H9 (cell line): ENCODE measurements at regions not wholly inside any gene's neighbourhood (a gene's known extent, or its start where the extent isn't known, plus 50 kb on each side); places are given as distances from the start of the nearest gene placed in this dataset.
A peak's percentile ranks its signal among the peaks of the same experiment; 100 is the strongest.

Experiments
- DNase-seq: peaks from one replicate; pipeline ENCODE4 v3.0.0-alpha.2; 2017
- H2AFZ ChIP-seq: one replicate; pipeline ENCODE4 v1.6.1; 2013; ENCODE audit warnings: mild to moderate bottlenecking, low read length, control low read depth, moderate library complexity
- H2AK5ac ChIP-seq: 2 replicates; pipeline ENCODE4 v1.6.1; 2013; ENCODE audit warnings: low read length, control low read depth, mixed read lengths; ENCODE audit not compliant: insufficient read length
- H2BK120ac ChIP-seq: one replicate; pipeline ENCODE4 v1.6.1; 2013; ENCODE audit warnings: low read depth, mild to moderate bottlenecking, low read length, control low read depth, inconsistent platforms; ENCODE audit not compliant: poor library complexity, severe bottlenecking
- H2BK12ac ChIP-seq: 2 replicates; pipeline ENCODE4 v1.6.1; 2013; ENCODE audit warnings: low read length, control low read depth, mixed read lengths, low read depth; ENCODE audit not compliant: insufficient read length
- H2BK15ac ChIP-seq: 2 replicates; pipeline ENCODE4 v1.6.1; 2013; ENCODE audit warnings: low read depth, low read length, control low read depth
- H2BK20ac ChIP-seq: one replicate; pipeline ENCODE4 v1.6.1; 2013; ENCODE audit warnings: low read depth, mild to moderate bottlenecking, low read length, control low read depth, inconsistent platforms; ENCODE audit not compliant: poor library complexity, severe bottlenecking
- H2BK5ac ChIP-seq: 2 replicates; pipeline ENCODE4 v1.6.1; 2013; ENCODE audit warnings: low read length, control low read depth, mixed read lengths; ENCODE audit not compliant: insufficient read length
- H3K14ac ChIP-seq: 2 replicates; pipeline ENCODE4 v1.6.1; 2013; ENCODE audit warnings: low read length, control low read depth; ENCODE audit not compliant: insufficient read depth
- H3K18ac ChIP-seq: 2 replicates; pipeline ENCODE4 v1.6.1; 2013; ENCODE audit warnings: low read depth, mild to moderate bottlenecking, mixed read lengths, low read length, control low read depth; ENCODE audit not compliant: insufficient read length
- H3K23ac ChIP-seq: 2 replicates; pipeline ENCODE4 v1.6.1; 2013; ENCODE audit warnings: low read length, control low read depth, mixed read lengths, low read depth; ENCODE audit not compliant: insufficient read length
- H3K23me2 ChIP-seq: 2 replicates; pipeline ENCODE4 v1.6.1; 2013; ENCODE audit warnings: low read depth, mild to moderate bottlenecking, mixed read lengths, low read length, control low read depth; ENCODE audit not compliant: insufficient read length, poor library complexity, severe bottlenecking
- H3K27ac ChIP-seq: 2 replicates; pipeline ENCODE4 v1.5.1; 2013; ENCODE audit warnings: low read length, control low read depth, mixed read lengths, low read depth; ENCODE audit not compliant: insufficient read length
- H3K27me3 ChIP-seq: 2 replicates; pipeline ENCODE4 v1.6.1; 2013; ENCODE audit warnings: low read length, control low read depth, inconsistent platforms; ENCODE audit not compliant: insufficient read depth
- H3K4ac ChIP-seq: 2 replicates; pipeline ENCODE4 v1.6.1; 2013; ENCODE audit warnings: low read depth, mild to moderate bottlenecking, control low read depth, inconsistent platforms, low read length, moderate library complexity
- H3K4me1 ChIP-seq: 2 replicates; pipeline ENCODE4 v1.6.1; 2013; ENCODE audit warnings: low read length, control low read depth, inconsistent platforms; ENCODE audit not compliant: insufficient read depth
- H3K4me2 ChIP-seq: 2 replicates; pipeline ENCODE4 v1.6.1; 2013; ENCODE audit warnings: low read length, control low read depth, mixed read lengths; ENCODE audit not compliant: insufficient read length, insufficient read depth
- H3K56ac ChIP-seq: 2 replicates; pipeline ENCODE4 v1.6.1; 2013; ENCODE audit warnings: low read depth, mild to moderate bottlenecking, mixed read lengths, low read length, control low read depth; ENCODE audit not compliant: insufficient read length
- H3K79me1 ChIP-seq: 2 replicates; pipeline ENCODE4 v1.6.1; 2013; ENCODE audit warnings: low read depth, mild to moderate bottlenecking, moderate library complexity, low read length, control low read depth, inconsistent platforms; ENCODE audit not compliant: insufficient read depth, poor library complexity, severe bottlenecking
- H3K79me2 ChIP-seq: 2 replicates; pipeline ENCODE4 v1.6.1; 2013; ENCODE audit warnings: low read length, control low read depth, inconsistent platforms; ENCODE audit not compliant: insufficient read depth
- H3K9ac ChIP-seq: 2 replicates; pipeline ENCODE4 v1.6.1; 2013; ENCODE audit warnings: low read length, control low read depth, mixed read lengths; ENCODE audit not compliant: insufficient read length; ENCODE audit errors: extremely low read depth
- H3K9me3 ChIP-seq: one replicate; pipeline ENCODE4 v1.6.1; 2013; ENCODE audit warnings: low read depth, low read length, inconsistent platforms; ENCODE audit not compliant: control insufficient read depth
- H3T11ph ChIP-seq: one replicate; pipeline ENCODE4 v1.6.1; 2013; ENCODE audit warnings: mild to moderate bottlenecking, low read length, control low read depth, inconsistent platforms
- H4K20me1 ChIP-seq: one replicate; pipeline ENCODE4 v1.6.1; 2013; ENCODE audit not compliant: control insufficient read depth, insufficient read length, insufficient read depth
- H4K5ac ChIP-seq: 2 replicates; pipeline ENCODE4 v1.6.1; 2013; ENCODE audit warnings: low read depth, mild to moderate bottlenecking, mixed read lengths, low read length, control low read depth; ENCODE audit not compliant: insufficient read length
- H4K8ac ChIP-seq: replicated peaks from 2 replicates; pipeline ENCODE4 v1.6.1; 2013; ENCODE audit warnings: low read length, control low read depth, mixed read lengths, low read depth; ENCODE audit not compliant: insufficient read length
- H4K91ac ChIP-seq: 2 replicates; pipeline ENCODE4 v1.6.1; 2013; ENCODE audit warnings: low read depth, mild to moderate bottlenecking, moderate library complexity, mixed read lengths, low read length, control low read depth; ENCODE audit not compliant: insufficient read length
- H3K27ac Mint-ChIP-seq, 3 experiments: 2 replicates in 2 of 3; 3 replicates in 1 of 3; pipeline ENCODE4 v1.8.0; 2020 to 2021; ENCODE audit warnings: mixed read lengths in 3 of 3, mild to moderate bottlenecking in 1 of 3, moderate library complexity in 1 of 3
- H3K27me3 Mint-ChIP-seq: 2 replicates; pipeline ENCODE4 v1.8.0; 2021; ENCODE audit warnings: low read depth, mild to moderate bottlenecking, moderate library complexity, mixed read lengths
- H3K36me3 Mint-ChIP-seq, 3 experiments: 2 replicates in 2 of 3; 3 replicates in 1 of 3; pipeline ENCODE4 v1.8.0; 2020 to 2021; ENCODE audit warnings: low read depth in 3 of 3, mixed read lengths in 3 of 3; ENCODE audit not compliant: insufficient read depth in 1 of 3
- H3K4me1 Mint-ChIP-seq, 2 experiments: 2 replicates each; pipeline ENCODE4 v1.8.0; 2020; ENCODE audit warnings: mixed read lengths in 2 of 2
- H3K4me3 Mint-ChIP-seq, 2 experiments: 2 replicates in 1 of 2; 3 replicates in 1 of 2; pipeline ENCODE4 v1.8.0; 2020 to 2021; ENCODE audit warnings: mild to moderate bottlenecking in 2 of 2, mixed read lengths in 2 of 2, moderate library complexity in 1 of 2
- H3K9me3 Mint-ChIP-seq, 2 experiments: 2 replicates in 1 of 2; 3 replicates in 1 of 2; pipeline ENCODE4 v1.8.0; 2020; ENCODE audit warnings: mild to moderate bottlenecking in 2 of 2, mixed read lengths in 2 of 2, moderate library complexity in 1 of 2
- CTCF ChIP-seq: fragments of 200-600 bp; sonication (generic); conservative IDR thresholded peaks from 3 replicates; pipeline ENCODE4 v1.8.0; 2021; ENCODE audit warnings: antibody characterized with exemption, mild to moderate bottlenecking
- WGBS: extraction: QIAGEN DNeasy Blood & Tissue Kit; methylation state at CpG from one replicate; pipeline ENCODE4 v1.1.7; 2013; ENCODE audit warnings: missing lambda C conversion rate, low lambda C conversion rate, mixed read lengths; ENCODE audit not compliant: insufficient read length; ENCODE audit errors: extremely low coverage; 5-methylcytosine and 5-hydroxymethylcytosine counted together

- Mint-ChIP-seq H3K4me1 (peaks cover 0 to 2% of the 10 kb centered on the region in 2 experiments; a peak in 2 of 4 replicates), H3K27me3 (no peaks in the 10 kb centered on the region), H3K27ac (no peak overlapping the region), H3K36me3 (no peaks in the 10 kb centered on the region), H3K9me3 (no peaks in the 10 kb centered on the region), H3K4me3 (no peak overlapping the region)
- no peak overlapping the region for H2BK5ac ChIP-seq
- DNase-seq = no peak
- no peak overlapping the region for H3K27ac ChIP-seq
- 100% methylated on average over 1 of the region's 4 CpGs for WGBS
- no peak overlapping the region for H4K91ac ChIP-seq
- no peaks in the 10 kb centered on the region for H3K23me2 ChIP-seq
- H2BK15ac ChIP-seq = no peak overlapping the region
- H3K9me3 ChIP-seq = no peaks in the 10 kb centered on the region
- H3K23ac ChIP-seq = no peak overlapping the region
- no peaks in the 10 kb centered on the region for H3K79me2 ChIP-seq
- no peak overlapping the region for H3K14ac ChIP-seq
- no peak overlapping the region for H3K56ac ChIP-seq
- no peak overlapping the region for H3K4ac ChIP-seq
- H3K4me2 ChIP-seq = no peak overlapping the region
- no peak overlapping the region for H3T11ph ChIP-seq
- H3K4me1 ChIP-seq = no peaks in the 10 kb centered on the region
- no peak overlapping the region for H2AK5ac ChIP-seq
- peak; percentile 63 for TF ChIP-seq CTCF
- H4K20me1 ChIP-seq = no peaks in the 10 kb centered on the region
- no peak overlapping the region for H2AFZ ChIP-seq
- no peak overlapping the region for H4K5ac ChIP-seq
- H3K27me3 ChIP-seq = no peaks in the 10 kb centered on the region
- no peak overlapping the region for H4K8ac ChIP-seq
- no peak overlapping the region for H3K9ac ChIP-seq
- no peaks in the 10 kb centered on the region for H3K79me1 ChIP-seq
- no peak overlapping the region for H2BK12ac ChIP-seq
- no peak overlapping the region for H2BK120ac ChIP-seq
- no peak overlapping the region for H3K18ac ChIP-seq
- H2BK20ac ChIP-seq = no peak overlapping the region
Measured at GRCh38 chr5:33180900-33181299, 259.9 kb upstream of the TARS1 start.
